Coronary artery (tissue), 2 donors: ENCODE measurements at regions not wholly inside any gene's neighbourhood (a gene's known extent, or its start where the extent isn't known, plus 50 kb on each side); places are given as distances from the start of the nearest gene placed in this dataset.

ENCODE experiments used
- DNase-seq: peaks from one replicate; pipeline ENCODE4 v3.0.0-alpha.2; 2017; ENCODE audit warnings: low spot score
- H3K27ac ChIP-seq, 2 donors: fragments of 200-600 bp; sonication (generic); one replicate each; pipeline ENCODE4 v1.5.1; 2016 to 2019
- H3K4me3 ChIP-seq: fragments of 200-600 bp; sonication (generic); 2 replicates; pipeline ENCODE4 v1.5.1; 2016; ENCODE audit warnings: mild to moderate bottlenecking, moderate library complexity
- TF ChIP-seq, protein P1 (sequence below): fragments of 200-600 bp; sonication (generic); IDR thresholded peaks from one replicate; pipeline ENCODE4 v1.5.1; 2019; ENCODE audit warnings: antibody characterized with exemption

DNA sequence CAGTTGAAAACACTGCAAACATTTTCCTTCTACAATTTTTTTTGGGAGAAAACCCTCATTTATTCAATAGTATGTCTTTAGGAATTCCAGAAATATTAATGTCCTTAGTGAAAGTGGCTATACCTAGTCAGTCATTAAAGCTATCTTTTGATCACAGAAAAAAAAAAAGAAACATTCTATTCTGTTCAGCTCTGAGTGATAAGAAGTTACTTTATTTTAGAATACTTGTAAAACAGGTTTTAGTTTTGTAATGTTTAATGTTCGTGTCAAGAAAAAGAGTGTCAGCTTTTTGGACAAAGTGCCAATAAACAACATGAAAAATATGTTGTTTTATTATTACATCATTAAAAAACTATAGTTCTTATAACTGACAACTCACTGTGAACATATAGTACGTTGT lies 240.4 kb downstream of the OGFRL1 start:
- TF ChIP-seq, protein P1, sequence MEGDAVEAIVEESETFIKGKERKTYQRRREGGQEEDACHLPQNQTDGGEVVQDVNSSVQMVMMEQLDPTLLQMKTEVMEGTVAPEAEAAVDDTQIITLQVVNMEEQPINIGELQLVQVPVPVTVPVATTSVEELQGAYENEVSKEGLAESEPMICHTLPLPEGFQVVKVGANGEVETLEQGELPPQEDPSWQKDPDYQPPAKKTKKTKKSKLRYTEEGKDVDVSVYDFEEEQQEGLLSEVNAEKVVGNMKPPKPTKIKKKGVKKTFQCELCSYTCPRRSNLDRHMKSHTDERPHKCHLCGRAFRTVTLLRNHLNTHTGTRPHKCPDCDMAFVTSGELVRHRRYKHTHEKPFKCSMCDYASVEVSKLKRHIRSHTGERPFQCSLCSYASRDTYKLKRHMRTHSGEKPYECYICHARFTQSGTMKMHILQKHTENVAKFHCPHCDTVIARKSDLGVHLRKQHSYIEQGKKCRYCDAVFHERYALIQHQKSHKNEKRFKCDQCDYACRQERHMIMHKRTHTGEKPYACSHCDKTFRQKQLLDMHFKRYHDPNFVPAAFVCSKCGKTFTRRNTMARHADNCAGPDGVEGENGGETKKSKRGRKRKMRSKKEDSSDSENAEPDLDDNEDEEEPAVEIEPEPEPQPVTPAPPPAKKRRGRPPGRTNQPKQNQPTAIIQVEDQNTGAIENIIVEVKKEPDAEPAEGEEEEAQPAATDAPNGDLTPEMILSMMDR = no peak
- Histone ChIP-seq H3K27ac (no peak overlapping the region), H3K4me3 (no peak overlapping the region)
- no peak for DNase-seq

- Histone ChIP-seq H3K4me3 (no peak overlapping the region), H3K27ac (no peak overlapping the region)
- no peak for DNase-seq
- TF ChIP-seq, protein P1 = no peak
Measured at GRCh38 chr6:71529769-71530168, 241.2 kb downstream of the OGFRL1 start.

- Histone ChIP-seq H3K4me3 (no peak overlapping the region), H3K27ac (no peak overlapping the region)
- TF ChIP-seq, protein P1 = no peak
- no peak for DNase-seq
Measured at GRCh38 chr6:71531006-71531405, 242.4 kb downstream of the OGFRL1 start.

DNA sequence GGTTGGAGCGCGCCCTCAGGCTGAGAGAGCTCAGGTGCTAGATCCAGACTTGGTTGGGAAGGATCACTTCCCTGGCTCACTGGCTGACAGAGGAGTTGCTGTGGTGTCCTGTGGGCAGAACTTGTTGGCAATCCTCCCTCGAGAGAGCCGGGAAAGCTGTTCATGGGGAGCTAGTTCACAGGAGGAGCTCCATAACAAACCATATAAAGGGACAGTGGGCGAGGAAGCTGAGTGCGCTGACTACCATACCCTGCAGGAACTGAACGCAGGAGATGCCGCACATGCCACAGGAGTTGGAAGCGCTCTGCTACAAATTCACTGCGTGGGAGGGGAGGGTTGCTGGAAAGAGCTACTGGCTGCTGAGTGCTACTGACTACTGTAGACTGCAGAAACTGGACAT lies 243.2 kb downstream of the OGFRL1 start:
- Histone ChIP-seq H3K27ac (no peak overlapping the region), H3K4me3 (no peak overlapping the region)
- DNase-seq = no peak
- TF ChIP-seq, protein P1 = no peak

- TF ChIP-seq, protein P1 = peak; percentile 26
- Histone ChIP-seq H3K27ac (no peak overlapping the region), H3K4me3 (no peak overlapping the region)
- no peak for DNase-seq
Measured at GRCh38 chr6:71533939-71534379, 245.3 kb downstream of the OGFRL1 start.

GRCh38 chr6:71534921-71535320 lies 246.3 kb downstream of the OGFRL1 start:
- DNase-seq = no peak
- no peak overlapping the region for H3K27ac ChIP-seq
- TF ChIP-seq, protein P1 = no peak
- H3K4me3 ChIP-seq = no peak overlapping the region

GRCh38 chr6:71537717-71538116 lies 249.1 kb downstream of the OGFRL1 start:
- no peak for DNase-seq
- H3K4me3 ChIP-seq = no peak overlapping the region
- TF ChIP-seq, protein P1 = no peak
- H3K27ac ChIP-seq = no peak overlapping the region
